Fibroblast of the conjunctiva (primary cell): ENCODE measurements at regions not wholly inside any gene's neighbourhood (a gene's known extent, or its start where the extent isn't known, plus 50 kb on each side); places are given as distances from the start of the nearest gene placed in this dataset.

Experiments used
- DNase-seq: peaks from one replicate; pipeline ENCODE4 v3.0.0-alpha.2; 2010; ENCODE audit warnings: low read depth

GRCh38 chr12:58139894-58140293, 198.5 kb downstream of the ATP23 start:
- no peak for DNase-seq

GRCh38 chr12:58140395-58140794, 199.0 kb downstream of the ATP23 start:
- DNase-seq = no peak

GRCh38 chr12:58142991-58143390, 201.6 kb downstream of the ATP23 start:
- no peak for DNase-seq

GRCh38 chr12:58143498-58143995, 202.2 kb downstream of the ATP23 start:
- DNase-seq = no peak

- peak; percentile 62 for DNase-seq
Observed at GRCh38 chr12:58148405-58148804, 207.0 kb downstream of the ATP23 start.

- DNase-seq = no peak
Observed at GRCh38 chr12:58148976-58149375, 207.6 kb downstream of the ATP23 start.

GRCh38 chr12:58154359-58154758, 213.0 kb downstream of the ATP23 start:
- no peak for DNase-seq

- DNase-seq = no peak
Observed at GRCh38 chr12:58156697-58157096, 215.3 kb downstream of the ATP23 start.

- DNase-seq = no peak
Observed at GRCh38 chr12:58159941-58160340, 218.6 kb downstream of the ATP23 start.

GRCh38 chr12:58161773-58162172, 220.4 kb downstream of the ATP23 start:
- DNase-seq = no peak

GRCh38 chr12:58163021-58163420, 221.7 kb downstream of the ATP23 start:
- DNase-seq = no peak

GRCh38 chr12:58166643-58167042, 225.3 kb downstream of the ATP23 start:
- DNase-seq = no peak

GRCh38 chr12:58167622-58168021, 226.3 kb downstream of the ATP23 start:
- DNase-seq = no peak

GRCh38 chr12:58169826-58170225, 228.5 kb downstream of the ATP23 start:
- no peak for DNase-seq

GRCh38 chr12:58171914-58172313, 230.5 kb downstream of the ATP23 start:
- peak; percentile 70 for DNase-seq

GRCh38 chr12:58172433-58173073, 231.2 kb downstream of the ATP23 start:
- no peak for DNase-seq

- DNase-seq = peak; percentile 5
Observed at GRCh38 chr12:58174316-58174715, 232.9 kb downstream of the ATP23 start.

- DNase-seq = peak; percentile 3
Observed at GRCh38 chr12:58176296-58176869, 235.0 kb downstream of the ATP23 start.

GRCh38 chr12:58177366-58177765, 236.0 kb downstream of the ATP23 start:
- no peak for DNase-seq

- DNase-seq = no peak
Observed at GRCh38 chr12:58184212-58184611, 242.8 kb downstream of the ATP23 start.

- DNase-seq = no peak
Observed at GRCh38 chr12:58186401-58186800, 245.0 kb downstream of the ATP23 start.

GRCh38 chr12:58186914-58187313, 245.5 kb downstream of the ATP23 start:
- DNase-seq = no peak

GRCh38 chr12:58189030-58189429, 247.7 kb downstream of the ATP23 start:
- no peak for DNase-seq

- no peak for DNase-seq
Observed at GRCh38 chr12:58189893-58190292, 248.5 kb downstream of the ATP23 start.
